ENCODE measurements at regions not wholly inside any gene's neighbourhood (a gene's known extent, or its start where the extent isn't known, plus 50 kb on each side); places are given as distances from the start of the nearest gene placed in this dataset.

- FAIRE-seq: no peak
- DNase-seq: no peak
- no peak for TF ChIP-seq CTCF (IDR thresholded peaks at IDR 0.05; ENCODE audit: borderline replicate concordance, extremely low read depth, insufficient read depth)
- no peak overlapping the region for H3K9ac ChIP-seq (ENCODE audit: low read length in 3 of 3)
- no peaks in the 10 kb centered on the region for H3K36me3 ChIP-seq (ENCODE audit: control insufficient read depth in 2 of 3, insufficient read depth in 3 of 3, low read length in 3 of 3)
- intact Hi-C loops (cut with DNase I): no loop called here
- H3K9me3 ChIP-seq (ENCODE audit: control insufficient read depth in 2 of 3, insufficient read depth in 1 of 3, low read length in 3 of 3): peaks cover 0 to 2% (median 1%) of the 10 kb centered on the region in 3 donors
- no peak overlapping the region for H3K4me3 ChIP-seq (ENCODE audit: low read length in 3 of 3)
- no peaks in the 10 kb centered on the region for H3K4me1 ChIP-seq (ENCODE audit: control insufficient read depth in 2 of 3, insufficient read depth in 2 of 3, low read depth in 1 of 3, low read length in 3 of 3)
- no peaks in the 10 kb centered on the region for H3K27me3 ChIP-seq (ENCODE audit: control insufficient read depth, insufficient read depth, low read length)
- H3K27ac ChIP-seq (ENCODE audit: low read depth in 2 of 2, low read length in 2 of 2): no peak overlapping the region
These were observed 149.9 kb downstream of the SYF2 start for GRCh38 chr1:25082216-25082899.

GRCh38 chr1:25081496-25081895 is 150.8 kb downstream of the SYF2 start:
- H3K27ac ChIP-seq (ENCODE audit: low read depth in 2 of 2, low read length in 2 of 2): no peak overlapping the region
- DNase-seq (no peak), FAIRE-seq (no peak)
- peaks cover 0 to 6% (median 2%) of the 10 kb centered on the region in 3 donors for H3K9me3 ChIP-seq (ENCODE audit: control insufficient read depth in 2 of 3, insufficient read depth in 1 of 3, low read length in 3 of 3)
- H3K4me3 ChIP-seq (ENCODE audit: low read length in 3 of 3): no peak overlapping the region
- intact Hi-C loops (cut with DNase I): no loop called here
- H3K4me1 ChIP-seq (ENCODE audit: control insufficient read depth in 2 of 3, insufficient read depth in 2 of 3, low read depth in 1 of 3, low read length in 3 of 3): no peaks in the 10 kb centered on the region
- no peak for TF ChIP-seq CTCF (IDR thresholded peaks at IDR 0.05; ENCODE audit: borderline replicate concordance, extremely low read depth, insufficient read depth)
- no peaks in the 10 kb centered on the region for H3K27me3 ChIP-seq (ENCODE audit: control insufficient read depth, insufficient read depth, low read length)
- H3K9ac ChIP-seq (ENCODE audit: low read length in 3 of 3): no peak overlapping the region
- H3K36me3 ChIP-seq (ENCODE audit: control insufficient read depth in 2 of 3, insufficient read depth in 3 of 3, low read length in 3 of 3): no peaks in the 10 kb centered on the region

- FAIRE-seq (no peak), DNase-seq (peak in 1 of 5 donors; percentile 16)
- Histone ChIP-seq H3K9ac (ENCODE audit: low read length in 3 of 3) (no peak overlapping the region), H3K27ac (ENCODE audit: low read depth in 2 of 2, low read length in 2 of 2) (no peak overlapping the region), H3K9me3 (ENCODE audit: control insufficient read depth in 2 of 3, insufficient read depth in 1 of 3, low read length in 3 of 3) (peaks cover 0 to 6% (median 2%) of the 10 kb centered on the region in 3 donors), H3K27me3 (ENCODE audit: control insufficient read depth, insufficient read depth, low read length) (no peaks in the 10 kb centered on the region), H3K4me3 (ENCODE audit: low read length in 3 of 3) (no peak overlapping the region), H3K36me3 (ENCODE audit: control insufficient read depth in 2 of 3, insufficient read depth in 3 of 3, low read length in 3 of 3) (no peaks in the 10 kb centered on the region), H3K4me1 (ENCODE audit: control insufficient read depth in 2 of 3, insufficient read depth in 2 of 3, low read depth in 1 of 3, low read length in 3 of 3) (no peaks in the 10 kb centered on the region)
- TF ChIP-seq CTCF (IDR thresholded peaks at IDR 0.05; ENCODE audit: borderline replicate concordance, extremely low read depth, insufficient read depth): no peak
- intact Hi-C loops (cut with DNase I): no loop called here
These were observed 150.5 kb upstream of the RUNX3 start for GRCh38 chr1:25080294-25081209.
